ENCODE measurements at regions not wholly inside any gene's neighbourhood (a gene's known extent, or its start where the extent isn't known, plus 50 kb on each side); places are given as distances from the start of the nearest gene placed in this dataset.

DNA sequence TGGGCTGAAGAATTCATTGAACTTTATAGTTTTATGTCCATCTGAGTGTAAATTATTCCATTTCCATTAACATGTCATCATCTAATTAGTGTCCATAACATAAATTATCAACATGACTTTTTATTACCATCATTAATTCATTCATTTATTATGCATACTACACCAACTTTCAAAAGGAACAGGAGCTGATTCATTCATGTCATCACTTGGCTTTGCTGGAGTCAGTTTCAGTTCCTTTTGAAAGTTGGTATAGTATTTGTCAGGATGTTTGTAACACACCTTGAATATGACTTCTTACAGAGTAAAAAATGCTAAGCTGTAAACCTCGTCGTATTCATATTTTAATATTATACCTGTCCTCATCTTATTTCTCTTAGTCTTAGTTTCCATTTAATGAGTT lies 298.0 kb upstream of the RBMS3 start:
- Histone ChIP-seq H3K9me3 (no peaks in the 10 kb centered on the region), H3K27ac (no peak overlapping the region), H3K4me1 (no peaks in the 10 kb centered on the region), H3K36me3 (no peaks in the 10 kb centered on the region), H3K4me3 (no peak overlapping the region), H3K27me3 (no peaks in the 10 kb centered on the region)
- DNase-seq, result no peak
- ATAC-seq, result no peak
- TF ChIP-seq POLR2A (IDR thresholded peaks at IDR 0.05), result no peak
- TF ChIP-seq, protein P1, sequence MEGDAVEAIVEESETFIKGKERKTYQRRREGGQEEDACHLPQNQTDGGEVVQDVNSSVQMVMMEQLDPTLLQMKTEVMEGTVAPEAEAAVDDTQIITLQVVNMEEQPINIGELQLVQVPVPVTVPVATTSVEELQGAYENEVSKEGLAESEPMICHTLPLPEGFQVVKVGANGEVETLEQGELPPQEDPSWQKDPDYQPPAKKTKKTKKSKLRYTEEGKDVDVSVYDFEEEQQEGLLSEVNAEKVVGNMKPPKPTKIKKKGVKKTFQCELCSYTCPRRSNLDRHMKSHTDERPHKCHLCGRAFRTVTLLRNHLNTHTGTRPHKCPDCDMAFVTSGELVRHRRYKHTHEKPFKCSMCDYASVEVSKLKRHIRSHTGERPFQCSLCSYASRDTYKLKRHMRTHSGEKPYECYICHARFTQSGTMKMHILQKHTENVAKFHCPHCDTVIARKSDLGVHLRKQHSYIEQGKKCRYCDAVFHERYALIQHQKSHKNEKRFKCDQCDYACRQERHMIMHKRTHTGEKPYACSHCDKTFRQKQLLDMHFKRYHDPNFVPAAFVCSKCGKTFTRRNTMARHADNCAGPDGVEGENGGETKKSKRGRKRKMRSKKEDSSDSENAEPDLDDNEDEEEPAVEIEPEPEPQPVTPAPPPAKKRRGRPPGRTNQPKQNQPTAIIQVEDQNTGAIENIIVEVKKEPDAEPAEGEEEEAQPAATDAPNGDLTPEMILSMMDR (IDR thresholded peaks at IDR 0.05), result no peak
- 93 to 96% (median 94%) methylated on average over 2 of the region's 2 CpGs for WGBS, 4 donors
- intact Hi-C loops (cut with DNase I), result no loop called here

DNA sequence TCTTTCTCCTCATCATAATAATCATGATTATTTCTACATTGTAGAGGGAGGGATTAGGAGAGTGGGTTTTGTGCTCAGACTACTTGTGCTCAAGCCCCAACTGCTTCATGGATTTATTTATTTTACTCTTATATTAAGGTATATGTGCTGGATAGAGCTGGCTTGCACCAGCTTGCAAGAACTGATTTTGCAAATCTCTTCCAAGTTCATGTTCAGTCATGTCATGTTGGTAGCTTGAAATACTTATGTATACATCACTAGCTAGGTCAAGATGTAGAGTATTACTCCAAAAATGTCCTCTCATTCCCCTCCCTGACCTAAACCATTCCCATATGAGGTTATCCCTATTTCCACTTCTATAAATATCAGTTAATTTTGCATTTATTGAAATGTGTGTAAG lies 293.9 kb upstream of the RBMS3 start:
- ATAC-seq (no peak), DNase-seq (no peak)
- Histone ChIP-seq H3K9me3 (no peaks in the 10 kb centered on the region), H3K4me1 (peaks cover 0 to 5% (median 0%) of the 10 kb centered on the region in 12 donors), H3K4me3 (no peak overlapping the region), H3K27me3 (no peaks in the 10 kb centered on the region), H3K27ac (no peak overlapping the region), H3K36me3 (no peaks in the 10 kb centered on the region)
- no peak for TF ChIP-seq POLR2A (IDR thresholded peaks at IDR 0.05)
- TF ChIP-seq, protein P1 (IDR thresholded peaks at IDR 0.05), result no peak
- intact Hi-C loops (cut with DNase I), result no loop called here

DNA sequence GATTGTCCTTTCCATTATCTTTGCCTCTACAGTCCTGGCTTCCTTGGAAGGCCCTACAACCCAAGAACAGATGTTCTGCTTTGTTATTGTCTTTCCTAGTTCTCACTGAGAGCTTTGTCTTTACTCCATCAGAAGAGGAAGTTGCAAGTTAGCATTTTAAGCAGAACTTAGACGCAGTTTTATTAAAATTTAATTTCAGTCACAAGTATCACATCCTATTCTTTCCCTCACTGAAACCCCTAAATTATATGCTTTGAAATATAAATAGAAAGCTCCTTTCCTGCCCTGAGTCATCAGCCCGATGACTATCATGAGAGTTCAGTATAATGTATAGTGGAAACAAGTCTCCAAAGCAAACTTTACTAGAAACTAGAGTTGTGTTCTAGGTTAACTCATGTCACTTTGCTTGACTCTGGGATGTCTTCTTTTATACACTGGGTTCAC lies 291.2 kb upstream of the RBMS3 start:
- H3K4me3 ChIP-seq, result no peak overlapping the region
- no peaks in the 10 kb centered on the region for H3K27me3 ChIP-seq
- 43 to 58% (median 53%) methylated on average over 2 of the region's 2 CpGs for WGBS, 4 donors
- TF ChIP-seq POLR2A (IDR thresholded peaks at IDR 0.05), result no peak
- TF ChIP-seq, protein P1 (IDR thresholded peaks at IDR 0.05), result no peak
- H3K27ac ChIP-seq, result no peak overlapping the region
- no peaks in the 10 kb centered on the region for H3K36me3 ChIP-seq
- ATAC-seq (no peak), DNase-seq (no peak)
- H3K4me1 ChIP-seq, result peaks cover 0 to 5% (median 0%) of the 10 kb centered on the region in 12 donors
- H3K9me3 ChIP-seq, result no peaks in the 10 kb centered on the region
- intact Hi-C loops (cut with DNase I), result no loop called here

DNA sequence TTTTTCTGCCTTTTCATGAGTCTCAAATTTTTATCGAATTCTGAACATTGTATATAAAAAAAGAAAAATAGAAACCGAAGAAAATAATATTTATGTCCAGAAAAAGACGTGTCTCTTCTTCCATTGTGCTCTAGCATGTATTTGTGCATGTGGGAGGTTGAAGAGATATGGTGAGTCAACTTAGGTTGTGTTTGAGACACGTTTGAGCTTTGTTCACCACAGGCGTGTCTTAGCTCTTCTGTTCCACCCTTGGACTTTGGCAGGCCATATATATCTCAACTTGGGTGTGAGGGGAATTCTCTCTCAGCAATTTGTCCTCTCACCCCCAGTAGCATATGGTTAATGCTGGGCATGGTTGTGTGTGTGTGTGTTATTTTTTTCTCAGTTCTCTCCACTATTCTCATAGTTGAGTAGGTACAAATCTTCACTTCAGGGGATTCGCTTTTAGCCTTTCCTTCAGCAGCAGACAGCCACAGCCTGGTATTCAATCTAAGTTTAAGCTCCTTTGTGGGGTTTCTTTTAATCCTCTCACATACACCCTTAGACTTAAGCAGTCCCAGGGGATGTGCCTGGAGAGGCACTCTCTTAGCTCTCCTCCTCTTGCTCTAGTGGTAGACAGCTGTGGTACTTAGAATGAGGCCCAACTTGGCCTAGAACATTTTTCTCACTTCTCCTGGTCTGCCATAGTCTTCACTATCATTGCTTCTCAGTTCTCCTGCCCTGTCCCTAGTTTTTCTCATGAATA lies 286.5 kb upstream of the RBMS3 start:
- ATAC-seq, result no peak
- no peak overlapping the region for H3K4me3 ChIP-seq
- DNase-seq, result no peak
- H3K4me1 ChIP-seq, result peaks cover 0 to 5% (median 0%) of the 10 kb centered on the region in 12 donors
- TF ChIP-seq, protein P1 (IDR thresholded peaks at IDR 0.05), result no peak
- no peak for TF ChIP-seq POLR2A (IDR thresholded peaks at IDR 0.05)
- H3K27ac ChIP-seq, result no peak overlapping the region
- peaks cover 0 to 13% (median 0%) of the 10 kb centered on the region in 12 donors for H3K9me3 ChIP-seq
- 88 to 89% (median 89%) methylated on average over 6 of the region's 6 CpGs for WGBS, 4 donors
- H3K36me3 ChIP-seq, result no peaks in the 10 kb centered on the region
- H3K27me3 ChIP-seq, result no peaks in the 10 kb centered on the region
- intact Hi-C loops (cut with DNase I), result no loop called here

All from heart left ventricle (tissue), 16 donors.